CD4-positive, alpha-beta T cell treated with Interferon gamma for 1 hour (primary cell): ENCODE measurements at regions not wholly inside any gene's neighbourhood (a gene's known extent, or its start where the extent isn't known, plus 50 kb on each side); places are given as distances from the start of the nearest gene placed in this dataset.

Experiments
- DNase-seq: peaks from one replicate; pipeline ENCODE4 v3.0.0-alpha.2; 2020

DNA sequence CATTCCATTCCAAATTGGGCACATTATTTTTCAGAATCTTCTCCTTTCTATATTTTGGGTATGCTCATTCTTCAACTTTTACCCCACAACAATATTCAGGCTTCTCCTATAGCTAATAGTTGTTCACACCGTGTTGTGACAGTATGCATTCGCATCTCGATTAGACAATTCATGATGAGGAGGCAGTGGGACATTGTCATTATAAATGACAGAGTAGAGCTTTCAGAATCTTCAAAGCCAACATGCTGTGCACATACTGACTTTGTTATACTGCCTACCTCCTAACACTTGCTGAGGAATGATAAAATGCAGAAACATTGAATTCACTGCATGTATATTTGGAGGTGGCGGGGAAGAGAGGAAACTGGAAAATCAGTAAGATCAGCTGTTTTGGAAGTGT is 714.2 kb downstream of the SUCLG1 start:
- no peak for DNase-seq

DNA sequence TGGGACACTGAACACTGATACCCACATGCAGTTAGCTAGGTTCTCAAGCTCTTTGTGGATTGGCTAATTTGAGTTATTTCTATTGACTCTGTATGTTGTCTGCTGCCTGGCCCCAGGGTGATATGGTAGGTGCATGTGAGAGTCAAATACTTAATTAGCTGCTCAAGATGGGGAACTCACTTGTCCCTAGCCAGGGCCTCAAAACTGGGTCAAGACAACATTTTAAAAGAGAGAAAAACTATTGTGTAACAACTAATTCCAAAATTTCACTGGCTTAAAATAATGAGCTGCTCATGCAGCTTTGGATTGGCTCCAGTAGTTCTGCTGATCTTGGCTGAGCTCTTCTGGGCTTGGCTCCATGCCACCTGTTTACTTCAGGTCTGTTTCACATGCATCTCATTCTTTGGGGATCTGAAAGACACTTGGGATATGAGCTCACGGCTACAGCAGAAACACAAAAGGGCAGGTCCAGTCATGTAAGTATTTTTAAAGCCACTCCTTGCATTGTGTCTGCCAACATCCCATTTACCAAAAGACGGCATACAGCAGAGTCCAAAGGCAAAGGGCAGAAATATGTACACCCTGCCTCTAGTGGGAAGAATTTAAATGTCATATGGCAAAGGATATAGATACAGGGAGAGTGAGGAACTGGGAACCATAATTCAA is 716.8 kb downstream of the SUCLG1 start:
- DNase-seq, result no peak

DNA sequence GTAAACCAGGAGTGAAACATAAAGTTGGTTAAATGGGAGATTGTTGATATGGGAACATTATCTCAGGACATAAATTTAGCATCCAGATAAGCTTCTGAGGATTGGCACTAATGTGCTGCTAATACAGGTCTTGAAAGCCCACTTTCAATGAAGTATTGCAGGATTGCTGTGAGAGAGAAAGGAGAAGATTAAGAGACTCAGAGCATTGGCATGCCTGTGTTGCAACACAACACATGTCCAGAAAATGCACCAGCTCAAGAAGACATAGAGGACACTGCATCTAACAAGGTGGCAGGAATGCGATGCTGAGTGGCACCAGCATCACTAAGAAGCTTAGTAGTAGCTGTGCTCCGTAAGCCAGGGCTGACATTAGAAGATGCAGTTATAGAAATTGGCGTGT is 728.9 kb downstream of the SUCLG1 start:
- no peak for DNase-seq

DNA sequence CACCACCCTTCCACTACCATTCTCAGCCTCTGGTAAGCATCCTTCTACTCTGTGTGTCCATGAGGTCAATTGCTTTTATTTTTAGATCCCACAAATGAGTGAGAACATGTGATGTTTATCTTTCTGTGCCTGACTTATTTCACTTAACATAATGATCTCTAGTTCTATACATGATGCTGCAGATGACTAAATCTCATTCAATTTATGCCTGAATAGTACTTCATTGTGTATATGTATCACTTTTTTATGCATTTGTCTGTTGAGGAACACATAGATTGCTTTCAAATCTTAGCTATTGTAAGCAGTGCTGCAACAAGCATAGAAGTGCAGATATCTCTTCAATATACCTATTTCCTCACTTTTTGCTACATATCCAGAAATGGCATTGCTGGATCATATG is 733.3 kb downstream of the SUCLG1 start:
- no peak for DNase-seq

DNA sequence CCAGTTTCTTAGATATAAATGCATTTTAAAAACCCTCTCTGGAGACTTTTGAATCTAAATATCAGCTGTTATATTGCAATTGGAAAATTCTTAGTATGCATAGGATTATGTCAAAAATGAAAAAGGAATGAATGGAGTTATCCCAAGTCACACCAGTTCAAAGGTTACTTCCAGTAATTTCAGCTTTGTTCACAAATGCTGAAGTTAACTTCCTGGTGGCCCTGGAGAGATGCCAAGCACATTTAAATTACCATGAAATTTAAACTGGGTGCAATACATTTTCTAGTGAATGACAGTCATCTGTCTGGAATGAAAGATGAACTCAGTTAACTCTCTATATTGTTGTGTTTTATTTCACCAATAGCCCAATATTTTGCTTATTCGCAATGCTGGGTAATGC is 753.9 kb downstream of the SUCLG1 start:
- no peak for DNase-seq

DNA sequence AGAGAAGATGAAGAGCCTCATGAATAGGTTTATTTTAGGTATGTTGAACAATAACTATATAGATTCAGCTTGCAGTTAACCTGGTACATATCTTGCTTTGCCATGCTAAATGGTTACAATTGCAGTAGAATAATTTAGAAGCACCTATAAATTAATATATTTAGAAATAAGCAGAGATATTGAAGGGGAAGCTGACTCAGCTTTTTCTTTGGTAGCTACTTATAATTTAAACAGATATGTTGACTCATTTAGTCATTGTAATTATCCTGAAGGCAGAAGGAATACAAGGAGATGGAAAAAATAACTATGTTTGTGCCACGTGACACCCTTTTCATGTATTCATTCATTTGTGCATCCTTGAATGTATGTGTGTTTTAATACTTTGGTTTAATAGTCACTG is 755.5 kb downstream of the SUCLG1 start:
- DNase-seq, result no peak

DNA sequence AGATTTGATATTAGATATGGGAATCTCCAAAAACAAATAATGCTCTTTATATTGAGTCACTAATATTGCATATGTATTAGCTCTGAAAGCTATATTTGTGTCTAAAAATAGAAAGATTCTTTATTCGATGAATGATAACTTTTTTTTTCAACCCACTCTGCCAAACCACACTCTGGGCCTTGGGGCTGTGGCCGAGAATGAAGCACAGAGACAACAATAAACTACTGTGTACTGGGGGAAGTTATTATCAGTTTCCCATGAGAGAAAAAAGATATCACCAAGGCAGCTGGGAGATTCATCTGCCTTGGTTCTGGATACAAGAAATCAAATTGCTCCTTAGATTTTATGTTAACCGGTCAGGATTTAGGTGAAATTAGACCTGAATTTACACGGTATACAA is 762.2 kb downstream of the SUCLG1 start:
- no peak for DNase-seq

DNA sequence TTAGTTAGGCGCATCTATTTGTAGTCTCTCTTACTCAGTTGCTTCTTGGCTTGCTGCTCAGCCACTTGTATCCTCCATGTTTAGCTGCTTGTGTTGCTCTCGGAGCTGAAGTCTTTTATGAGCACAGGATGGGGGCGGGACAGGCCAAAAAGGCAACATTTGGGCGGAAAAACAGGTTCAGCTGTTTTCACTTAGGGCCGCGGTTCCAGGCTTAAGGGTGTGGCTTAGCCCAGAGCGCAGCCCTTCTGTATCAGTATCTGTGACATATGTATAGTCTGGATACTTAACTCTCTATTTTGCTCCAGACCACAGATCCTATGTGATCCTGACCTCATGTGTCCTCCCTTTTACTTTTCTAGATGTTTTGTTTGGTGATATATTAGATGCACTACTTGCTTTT is 763.5 kb downstream of the SUCLG1 start:
- DNase-seq, result no peak

DNA sequence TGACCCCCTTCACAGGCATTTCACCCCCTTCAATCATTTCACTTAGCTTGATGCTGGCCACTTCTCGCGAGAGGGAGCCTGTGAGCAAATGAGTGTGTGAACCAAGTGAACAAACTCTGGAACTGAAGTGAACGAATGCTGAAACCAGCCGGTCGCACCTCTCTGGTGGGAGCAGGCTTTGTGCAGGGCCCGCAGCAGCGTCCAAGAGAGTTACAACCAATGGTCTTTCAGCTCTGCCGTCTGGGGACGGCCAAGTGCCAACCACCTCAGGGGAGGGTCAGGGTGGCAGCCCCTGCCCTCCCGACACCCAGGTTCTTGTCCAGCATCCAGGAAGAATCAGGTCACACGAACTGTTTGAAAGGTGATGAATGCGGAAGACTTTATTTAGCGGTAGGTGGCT is 764.0 kb downstream of the SUCLG1 start:
- no peak for DNase-seq

DNA sequence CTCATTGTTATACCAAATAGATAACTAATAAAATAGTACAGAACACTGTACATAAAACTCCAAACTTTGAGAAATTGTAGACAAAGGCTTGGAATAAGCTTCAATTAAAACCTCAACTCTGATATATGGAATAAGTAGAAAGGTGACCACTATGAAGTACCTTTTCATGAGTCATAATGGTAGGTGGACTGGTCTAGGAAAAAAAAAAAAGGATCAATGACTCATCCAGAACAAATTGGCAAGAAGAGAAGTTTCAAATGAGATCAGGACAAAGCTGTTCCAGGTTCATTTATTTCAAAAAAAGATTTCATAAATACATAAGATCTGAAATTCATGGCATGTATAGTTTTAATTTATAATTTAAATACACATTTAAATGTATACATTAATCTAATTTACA is 769.7 kb downstream of the SUCLG1 start:
- no peak for DNase-seq

DNA sequence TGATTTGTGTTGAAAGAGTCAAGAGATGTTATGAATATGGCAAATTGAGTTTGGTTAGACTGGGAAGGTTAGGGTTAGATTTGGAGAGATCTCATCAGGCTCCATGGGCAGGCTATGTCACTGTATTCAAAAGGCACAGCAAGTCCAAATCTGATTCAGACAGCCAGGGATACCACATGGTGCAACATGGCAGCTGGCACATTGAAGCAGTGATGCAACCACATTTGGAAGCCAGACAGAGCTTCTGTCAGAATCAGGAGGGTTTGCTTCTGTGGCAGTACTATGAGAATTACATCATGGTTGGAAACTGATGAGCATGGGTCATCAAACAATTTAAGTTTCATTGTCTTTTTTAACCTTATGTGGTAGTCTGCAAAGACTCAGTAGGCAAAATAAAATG is 772.2 kb downstream of the SUCLG1 start:
- DNase-seq, result no peak

DNA sequence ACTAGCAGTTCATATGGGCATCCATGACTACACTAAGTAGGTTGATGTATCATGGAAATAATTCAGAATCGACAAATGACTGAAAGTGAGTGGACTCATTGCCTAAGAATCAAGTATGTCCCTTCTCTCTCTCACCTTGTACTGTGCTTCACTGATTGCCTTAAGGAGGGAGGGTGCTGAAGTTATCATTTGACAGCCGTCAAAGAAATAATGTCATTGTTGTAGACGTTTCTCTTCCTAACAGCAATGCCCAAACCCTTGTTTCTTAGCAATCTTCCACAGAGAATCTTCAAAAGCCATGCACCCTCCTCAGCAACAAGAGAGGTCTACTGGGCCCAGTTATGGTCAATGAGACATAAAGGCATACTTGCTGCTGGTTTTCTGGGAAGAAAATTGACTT is 785.0 kb downstream of the SUCLG1 start:
- no peak for DNase-seq

DNA sequence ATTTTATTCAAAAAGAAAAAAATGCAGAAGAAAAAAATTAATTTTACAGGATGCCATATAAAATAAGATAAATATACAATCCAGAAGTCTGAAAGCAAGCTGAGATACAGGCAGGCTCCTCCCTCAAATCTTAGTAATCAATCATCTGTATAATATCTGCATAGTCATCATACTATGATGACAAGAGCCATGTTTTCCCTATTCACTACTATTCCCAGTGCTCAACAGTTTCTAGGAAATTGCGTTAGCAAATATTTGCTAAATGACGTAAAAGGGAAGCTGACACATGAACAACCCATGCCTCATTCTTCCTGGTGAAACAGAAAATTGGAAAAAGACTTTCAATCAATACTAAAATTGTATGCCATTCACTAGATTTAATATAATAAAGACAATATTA is 793.2 kb downstream of the SUCLG1 start:
- DNase-seq, result no peak

DNA sequence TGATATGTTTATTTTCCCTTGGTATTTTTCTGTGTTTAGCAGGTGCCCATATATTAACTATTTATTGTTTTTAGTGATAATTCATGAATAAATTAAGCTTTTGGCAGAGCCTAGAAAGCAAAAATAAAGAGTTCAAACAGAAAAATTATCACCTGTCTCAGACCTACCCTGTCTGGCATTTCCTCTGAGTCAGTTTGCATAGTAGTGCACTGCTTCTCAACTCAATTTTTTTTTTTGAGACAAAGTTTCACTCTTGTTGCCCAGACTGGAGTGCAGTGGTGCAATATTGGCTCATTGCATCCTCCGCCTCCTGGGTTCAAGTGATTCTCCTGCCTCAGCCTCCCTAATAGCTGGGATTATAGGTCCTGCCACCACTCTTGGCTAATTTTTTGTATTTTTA is 793.9 kb downstream of the SUCLG1 start:
- DNase-seq, result no peak

DNA sequence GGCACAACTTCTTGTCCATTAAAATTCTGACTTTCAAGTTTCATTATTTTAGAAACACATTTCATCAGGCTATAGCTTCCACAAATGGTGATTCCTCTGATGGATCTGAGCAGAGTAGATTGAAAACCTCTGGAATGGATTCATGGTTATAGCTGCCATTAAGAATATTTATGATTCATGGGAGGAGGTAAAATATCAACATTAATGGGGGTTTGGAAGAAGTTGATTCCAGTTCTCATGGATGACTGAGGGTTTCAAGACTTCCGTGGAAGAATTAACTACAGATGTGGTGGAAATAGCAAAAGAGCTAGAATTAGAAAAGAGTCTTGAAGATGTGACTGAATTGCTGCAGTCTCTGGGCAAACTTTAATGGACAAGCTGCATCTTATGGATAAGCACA is 797.4 kb downstream of the SUCLG1 start:
- DNase-seq, result no peak

DNA sequence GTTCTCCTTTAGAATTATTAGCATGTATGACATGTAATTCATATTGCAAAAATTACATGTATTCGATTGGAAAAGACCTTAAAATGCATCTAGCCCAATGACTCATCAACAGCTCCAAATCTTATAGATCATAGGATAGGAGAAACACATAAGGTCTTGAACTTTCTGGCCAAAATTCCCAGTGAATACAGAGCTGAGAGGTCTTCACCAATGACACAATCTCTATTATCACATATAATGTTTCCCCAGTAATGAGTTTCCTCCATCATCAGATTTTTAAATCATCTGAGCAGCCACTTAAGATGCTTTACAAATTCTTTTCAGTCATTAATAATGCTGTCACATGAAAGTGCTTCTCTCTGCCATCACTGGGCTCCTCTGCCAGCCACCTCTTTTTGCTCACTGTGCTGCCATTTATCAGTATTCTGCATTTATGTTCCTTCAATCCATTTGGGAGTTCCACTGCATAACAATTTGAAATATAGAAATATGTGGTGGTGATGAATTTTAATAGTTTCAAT is 804.9 kb downstream of the SUCLG1 start:
- DNase-seq, result no peak

DNA sequence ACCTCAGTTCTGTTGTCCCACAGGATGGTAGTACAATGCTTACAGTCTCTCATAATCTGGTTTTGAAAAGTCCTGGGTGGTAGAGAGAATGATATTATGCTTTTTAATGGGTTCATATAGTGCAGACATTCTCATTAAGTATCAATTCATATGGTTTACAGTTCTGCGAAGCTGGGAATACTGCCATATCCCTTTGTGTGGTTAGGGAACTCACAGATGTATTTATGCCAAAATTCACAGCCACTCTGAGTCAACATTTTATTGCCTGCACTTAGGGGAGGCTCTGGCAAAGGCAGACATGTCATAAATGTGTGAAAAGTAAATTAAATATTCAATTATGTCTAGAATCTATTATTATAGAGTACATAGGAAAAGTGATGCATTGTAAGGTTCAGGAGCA is 808.2 kb downstream of the SUCLG1 start:
- no peak for DNase-seq

DNA sequence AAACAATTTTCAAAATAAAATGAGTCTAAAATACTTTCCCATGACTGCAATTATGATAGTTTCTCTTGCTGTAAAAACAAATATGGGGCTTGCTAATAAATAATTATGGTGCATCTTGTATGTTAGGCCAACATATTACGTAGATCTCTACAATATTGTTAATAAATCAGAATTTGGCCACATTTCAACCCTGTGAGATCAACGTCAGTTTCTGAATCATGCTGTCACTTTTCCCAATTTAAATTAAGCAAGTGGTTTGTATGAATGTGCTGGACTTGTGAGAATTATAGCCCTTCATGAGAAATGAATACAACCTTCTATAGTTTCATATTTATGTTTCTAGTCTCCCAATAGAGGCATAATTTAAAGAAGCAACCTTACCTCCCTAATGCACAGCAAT is 808.9 kb downstream of the SUCLG1 start:
- DNase-seq, result no peak

DNA sequence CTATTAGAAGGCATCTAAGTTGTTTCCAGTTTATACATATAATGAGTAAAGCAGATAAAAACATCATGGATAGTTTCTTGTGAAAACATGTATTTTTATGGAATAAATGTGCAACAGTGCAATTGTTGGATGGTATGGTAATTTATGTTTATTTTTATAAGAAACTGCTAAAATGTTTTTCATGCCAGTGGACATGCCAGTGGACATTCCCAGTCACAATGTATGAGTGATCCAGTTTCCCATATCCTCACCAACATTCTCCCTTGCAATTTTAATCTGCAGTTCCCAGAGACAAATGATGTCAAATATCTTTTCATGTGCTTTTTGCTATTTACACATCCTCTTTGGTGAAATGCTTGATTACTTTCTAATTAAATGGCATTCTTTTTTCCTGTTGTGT is 818.6 kb downstream of the SUCLG1 start:
- DNase-seq, result no peak

DNA sequence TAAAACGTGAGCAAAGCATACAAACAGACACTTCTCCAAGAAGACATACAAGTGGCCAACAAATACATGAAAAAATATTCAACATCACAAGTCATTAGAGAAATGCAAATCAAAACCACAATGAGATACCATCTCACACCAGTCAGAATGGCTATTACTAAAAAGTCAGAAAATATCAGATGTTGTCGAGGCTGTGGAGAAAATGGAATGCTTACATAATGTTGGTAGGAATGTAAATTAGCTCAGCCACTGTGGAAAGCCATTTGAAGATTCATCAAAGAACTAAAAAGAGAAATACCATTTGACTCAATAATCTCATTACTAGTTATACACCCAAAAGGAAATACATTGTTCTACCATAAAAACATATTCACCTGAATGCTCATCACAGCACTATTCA is 825.7 kb downstream of the SUCLG1 start:
- DNase-seq, result no peak

DNA sequence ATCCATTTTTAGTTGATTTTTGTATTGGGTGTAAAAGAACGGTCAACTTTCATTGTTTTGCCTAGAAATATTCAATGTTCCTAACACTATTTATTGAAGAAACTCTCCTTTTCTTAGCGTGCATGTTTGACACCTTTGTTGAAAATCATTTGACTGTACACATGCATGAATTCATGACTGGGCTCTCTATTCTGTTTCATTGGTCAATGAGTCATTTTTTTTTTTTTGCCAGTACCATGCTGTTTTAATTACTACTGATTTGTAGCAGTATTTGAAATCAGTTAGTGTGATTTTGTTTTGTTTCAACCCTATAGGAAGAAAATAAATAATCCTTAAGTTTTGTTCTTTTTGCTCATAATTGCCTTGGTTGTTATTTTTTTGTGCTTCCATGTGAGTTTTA is 828.7 kb downstream of the SUCLG1 start:
- no peak for DNase-seq

DNA sequence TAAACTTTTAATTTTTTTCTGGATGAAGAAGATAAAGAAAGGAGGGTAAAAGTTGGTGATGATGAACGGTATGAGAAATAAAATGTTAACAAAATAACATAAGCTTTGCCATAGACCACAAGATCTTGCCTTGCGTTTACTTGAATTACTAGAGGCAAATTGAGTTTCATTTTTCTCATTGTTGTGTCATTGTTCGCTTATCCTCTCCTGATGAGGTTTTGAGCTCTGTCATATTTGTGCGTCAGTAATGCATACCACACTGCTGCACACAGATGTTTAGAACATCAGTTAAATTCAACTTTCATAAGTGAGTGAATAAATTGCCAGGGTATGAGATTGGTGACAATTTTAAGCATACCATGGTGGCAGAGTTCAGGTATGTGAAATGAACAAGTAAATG is 843.6 kb downstream of the SUCLG1 start:
- DNase-seq, result no peak

DNA sequence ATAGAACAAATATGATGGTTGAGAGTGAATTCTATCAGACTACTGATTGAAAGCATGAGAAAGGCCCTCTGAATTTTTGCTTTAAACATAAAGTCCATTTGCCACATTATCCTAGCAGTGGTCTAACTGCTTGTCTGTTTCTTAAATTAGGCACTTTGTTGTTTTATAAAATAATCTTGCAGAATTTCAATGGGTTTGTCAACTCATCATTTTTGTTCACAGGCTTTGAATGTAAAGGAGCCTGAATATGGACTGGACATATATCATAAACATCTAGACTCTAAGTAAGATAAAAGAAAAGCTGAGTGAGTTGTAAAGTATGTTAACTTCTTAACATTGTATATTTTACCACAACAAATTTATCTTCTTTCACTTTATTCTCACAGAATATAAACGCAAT is 845.9 kb downstream of the SUCLG1 start:
- no peak for DNase-seq

DNA sequence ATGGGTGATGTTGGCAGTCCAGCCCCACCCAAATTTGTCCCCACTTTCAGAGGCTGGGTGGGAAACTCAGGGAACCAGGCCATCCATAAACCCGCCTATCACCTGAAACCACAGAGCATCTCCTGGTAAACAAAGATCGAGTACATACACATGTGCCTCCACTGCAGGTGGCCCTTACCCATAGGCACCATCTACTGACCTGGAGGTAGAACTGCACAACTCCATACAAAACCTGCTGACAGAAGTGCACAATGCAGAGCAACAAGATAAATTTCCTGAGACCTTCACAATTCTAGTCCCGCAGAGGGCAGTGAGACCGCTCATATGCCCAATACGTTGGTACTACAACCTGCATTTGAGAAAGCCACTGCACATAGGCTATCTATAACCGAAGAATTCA is 856.3 kb downstream of the SUCLG1 start:
- DNase-seq, result no peak

DNA sequence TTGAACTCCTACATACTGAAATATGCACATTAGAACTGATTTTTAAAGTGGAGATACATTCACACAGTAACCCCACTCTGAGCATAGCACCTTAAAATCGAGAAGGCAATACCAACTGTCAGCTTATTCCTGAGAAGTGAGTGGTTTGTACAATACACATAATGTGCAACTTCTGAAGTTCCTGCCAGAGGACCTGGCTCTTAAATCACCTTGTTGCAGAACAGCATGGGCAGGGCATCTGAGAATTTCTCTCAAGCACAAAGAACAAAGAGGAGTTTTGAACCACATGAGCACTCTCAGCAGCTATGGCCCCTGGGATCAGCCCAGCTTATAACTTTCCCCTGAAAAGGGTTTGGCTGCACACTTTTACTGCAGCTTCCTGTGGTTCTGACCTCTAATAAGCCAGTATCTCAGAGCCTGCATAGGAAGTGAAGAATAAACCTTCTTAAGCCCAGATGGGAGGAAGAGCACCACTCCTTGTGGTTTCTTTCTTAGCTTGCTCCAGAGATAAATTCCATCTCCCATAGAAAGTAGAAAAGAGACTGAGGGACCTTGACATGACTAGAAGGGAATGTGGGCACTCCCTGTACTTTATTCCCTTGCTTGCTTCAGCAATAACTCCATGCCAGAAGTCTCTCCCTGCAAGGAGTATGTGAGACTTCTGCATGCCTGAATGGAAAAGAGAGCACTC is 862.3 kb downstream of the SUCLG1 start:
- no peak for DNase-seq
